ENCODE measurements at regions not wholly inside any gene's neighbourhood (a gene's known extent, or its start where the extent isn't known, plus 50 kb on each side); places are given as distances from the start of the nearest gene placed in this dataset.

DNA sequence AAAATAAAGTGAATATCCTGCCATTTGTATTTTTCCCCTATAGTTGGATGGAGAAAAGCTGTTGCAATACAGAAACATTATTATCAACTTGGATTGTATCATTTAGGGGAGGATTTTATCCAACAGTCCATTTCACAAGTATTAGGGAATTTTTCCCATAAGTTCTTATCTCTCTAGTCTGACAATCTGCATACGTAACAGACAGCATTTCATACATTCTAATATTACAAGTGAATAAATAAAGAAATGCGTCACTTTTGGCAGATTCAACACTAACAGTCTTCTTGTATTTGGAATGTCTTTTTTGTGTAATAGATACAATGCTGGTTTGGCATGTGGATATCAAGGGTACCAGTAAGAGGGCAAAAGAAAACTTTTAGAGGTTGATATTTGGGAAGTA lies 795.3 kb upstream of the ARRDC4 start:
- TF ChIP-seq, protein P1, sequence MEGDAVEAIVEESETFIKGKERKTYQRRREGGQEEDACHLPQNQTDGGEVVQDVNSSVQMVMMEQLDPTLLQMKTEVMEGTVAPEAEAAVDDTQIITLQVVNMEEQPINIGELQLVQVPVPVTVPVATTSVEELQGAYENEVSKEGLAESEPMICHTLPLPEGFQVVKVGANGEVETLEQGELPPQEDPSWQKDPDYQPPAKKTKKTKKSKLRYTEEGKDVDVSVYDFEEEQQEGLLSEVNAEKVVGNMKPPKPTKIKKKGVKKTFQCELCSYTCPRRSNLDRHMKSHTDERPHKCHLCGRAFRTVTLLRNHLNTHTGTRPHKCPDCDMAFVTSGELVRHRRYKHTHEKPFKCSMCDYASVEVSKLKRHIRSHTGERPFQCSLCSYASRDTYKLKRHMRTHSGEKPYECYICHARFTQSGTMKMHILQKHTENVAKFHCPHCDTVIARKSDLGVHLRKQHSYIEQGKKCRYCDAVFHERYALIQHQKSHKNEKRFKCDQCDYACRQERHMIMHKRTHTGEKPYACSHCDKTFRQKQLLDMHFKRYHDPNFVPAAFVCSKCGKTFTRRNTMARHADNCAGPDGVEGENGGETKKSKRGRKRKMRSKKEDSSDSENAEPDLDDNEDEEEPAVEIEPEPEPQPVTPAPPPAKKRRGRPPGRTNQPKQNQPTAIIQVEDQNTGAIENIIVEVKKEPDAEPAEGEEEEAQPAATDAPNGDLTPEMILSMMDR (optimal IDR thresholded peaks at IDR 0.05 in 1 of 3, IDR thresholded peaks at IDR 0.05 in 1 of 3, conservative IDR thresholded peaks at IDR 0.05 in 1 of 3; ENCODE audit: extremely low read depth in 1 of 3, insufficient read depth in 2 of 3, low read length in 3 of 3): no peak
- TF ChIP-seq EZH2 (IDR thresholded peaks at IDR 0.05; ENCODE audit: low read length): no peak
